Thyroid gland (tissue), 4 donors: ENCODE measurements at regions not wholly inside any gene's neighbourhood (a gene's known extent, or its start where the extent isn't known, plus 50 kb on each side); places are given as distances from the start of the nearest gene placed in this dataset.

Experiments used
- DNase-seq, 2 donors: peaks; one replicate each; pipeline ENCODE4 v3.0.0-alpha.2; 2019
- H3K27ac ChIP-seq, 3 donors: fragments of 200-600 bp; sonication (generic); 1 replicate in 2 of 3; 2 replicates in 1 of 3; pipeline ENCODE4 v1.5.1; 2016 to 2019; ENCODE audit warnings: mild to moderate bottlenecking in 1 of 3, moderate library complexity in 1 of 3
- H3K27me3 ChIP-seq: fragments of 200-600 bp; sonication (generic); one replicate; pipeline ENCODE4 v1.5.1; 2019
- H3K36me3 ChIP-seq, 2 donors: fragments of 200-600 bp; sonication (generic); one replicate each; pipeline ENCODE4 v1.5.1; 2016 to 2019
- H3K4me1 ChIP-seq, 2 donors: fragments of 200-600 bp; sonication (generic); one replicate each; pipeline ENCODE4 v1.5.1; 2017 to 2019
- H3K4me3 ChIP-seq, 3 donors: fragments of 200-600 bp; sonication (generic); replicated peaks in 1 of 3; 1 replicate in 2 of 3; 2 replicates in 1 of 3; pipeline ENCODE4 v1.5.1; 2016; ENCODE audit warnings: mild to moderate bottlenecking in 1 of 3
- H3K9me3 ChIP-seq: fragments of 200-600 bp; sonication (generic); one replicate; pipeline ENCODE4 v1.5.1; 2017
- POLR2A ChIP-seq, 2 donors: fragments of 450-650 bp; IDR thresholded peaks; one replicate each; pipeline ENCODE4 v1.6.1; 2017; ENCODE audit warnings: antibody characterized with exemption in 2 of 2, mild to moderate bottlenecking in 2 of 2, moderate library complexity in 1 of 2
- WGBS, 2 donors: methylation state at CpG; one replicate each; pipeline ENCODE4 v1.1.5; 2017; 5-methylcytosine and 5-hydroxymethylcytosine counted together
- intact Hi-C: fragments of 100-400 bp; cut with DNase I; formaldehyde crosslinking; loops from one replicate; pipeline ENCODE4 v1.15.1; 2023
- TF ChIP-seq, protein P1 (sequence below), 6 experiments: fragments of 200-600 bp in 3 of 6; fragments of 450-650 bp in 3 of 6; sonication (generic) in 3 of 6; IDR thresholded peaks; one replicate each; pipeline ENCODE4 v1.5.1; 2016 to 2019; ENCODE audit warnings: antibody characterized with exemption in 6 of 6, mild to moderate bottlenecking in 2 of 6, inconsistent platforms in 1 of 6, moderate library complexity in 1 of 6

DNA sequence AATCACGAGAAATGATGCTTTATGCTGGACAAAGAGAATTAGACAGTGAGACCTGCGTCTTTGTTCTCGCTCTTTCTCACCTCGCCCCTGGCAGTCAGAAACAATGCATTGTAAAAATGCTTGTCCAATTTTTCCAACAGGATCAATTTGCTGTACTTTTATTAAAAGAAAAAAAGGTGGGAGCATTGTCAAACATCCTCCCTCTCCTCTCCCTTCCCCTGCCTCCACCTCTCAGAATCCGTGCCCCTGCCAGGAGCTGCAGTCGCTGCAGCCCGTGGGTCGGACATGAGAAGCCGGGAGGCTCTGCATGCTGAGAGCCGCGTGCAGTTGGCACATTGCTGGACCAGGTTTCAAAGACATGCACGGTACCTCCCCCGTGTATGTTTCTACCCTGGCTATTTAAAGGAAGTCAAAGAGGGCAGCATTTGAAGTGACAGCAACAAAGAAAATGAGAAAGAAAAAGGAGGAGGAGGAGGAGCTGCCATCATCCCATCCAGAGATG, 161.0 kb upstream of the KAZN start:
- TF ChIP-seq, protein P1, sequence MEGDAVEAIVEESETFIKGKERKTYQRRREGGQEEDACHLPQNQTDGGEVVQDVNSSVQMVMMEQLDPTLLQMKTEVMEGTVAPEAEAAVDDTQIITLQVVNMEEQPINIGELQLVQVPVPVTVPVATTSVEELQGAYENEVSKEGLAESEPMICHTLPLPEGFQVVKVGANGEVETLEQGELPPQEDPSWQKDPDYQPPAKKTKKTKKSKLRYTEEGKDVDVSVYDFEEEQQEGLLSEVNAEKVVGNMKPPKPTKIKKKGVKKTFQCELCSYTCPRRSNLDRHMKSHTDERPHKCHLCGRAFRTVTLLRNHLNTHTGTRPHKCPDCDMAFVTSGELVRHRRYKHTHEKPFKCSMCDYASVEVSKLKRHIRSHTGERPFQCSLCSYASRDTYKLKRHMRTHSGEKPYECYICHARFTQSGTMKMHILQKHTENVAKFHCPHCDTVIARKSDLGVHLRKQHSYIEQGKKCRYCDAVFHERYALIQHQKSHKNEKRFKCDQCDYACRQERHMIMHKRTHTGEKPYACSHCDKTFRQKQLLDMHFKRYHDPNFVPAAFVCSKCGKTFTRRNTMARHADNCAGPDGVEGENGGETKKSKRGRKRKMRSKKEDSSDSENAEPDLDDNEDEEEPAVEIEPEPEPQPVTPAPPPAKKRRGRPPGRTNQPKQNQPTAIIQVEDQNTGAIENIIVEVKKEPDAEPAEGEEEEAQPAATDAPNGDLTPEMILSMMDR (IDR thresholded peaks at IDR 0.05) = no peak
- no peak for TF ChIP-seq POLR2A (IDR thresholded peaks at IDR 0.05)

DNA sequence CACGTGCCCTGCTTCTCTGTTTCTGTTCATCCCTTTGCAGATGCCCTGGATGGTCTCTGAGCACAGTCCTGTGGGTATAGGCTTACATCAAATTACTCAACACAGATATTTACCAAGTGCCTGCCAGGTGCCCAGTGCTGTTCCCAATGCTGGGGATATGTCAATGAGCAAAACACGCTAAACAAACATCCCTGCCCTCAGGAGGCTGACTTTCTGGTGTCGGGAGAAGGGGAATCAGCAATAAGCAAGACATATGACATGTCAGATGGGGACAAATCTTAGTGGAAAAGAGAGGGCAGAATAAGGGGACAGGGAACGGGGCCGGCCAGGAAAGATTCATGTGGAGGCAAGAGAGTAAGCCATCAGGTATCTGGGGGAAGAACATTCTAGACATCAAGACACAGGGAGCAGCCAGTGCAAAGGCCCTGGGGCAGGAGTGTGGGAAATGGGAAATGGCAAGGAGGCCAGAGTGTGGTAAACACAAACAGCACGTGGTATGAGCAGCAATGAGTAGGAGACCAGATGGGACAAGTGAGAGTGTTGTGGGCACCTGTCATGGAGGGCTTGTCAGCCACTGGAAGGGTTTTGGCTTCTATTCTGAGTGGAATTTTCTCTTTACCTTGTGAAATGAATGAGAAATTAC, 160.2 kb upstream of the KAZN start:
- peaks cover 17 to 26% of the 10 kb centered on the region in 2 donors for H3K4me1 ChIP-seq
- intact Hi-C loops = no loop called here
- WGBS, 2 donors = 87 to 90% methylated on average over 6 of the region's 6 CpGs
- no peaks in the 10 kb centered on the region for H3K27me3 ChIP-seq
- DNase-seq = no peak
- TF ChIP-seq POLR2A (IDR thresholded peaks at IDR 0.05) = no peak
- TF ChIP-seq, protein P1 (IDR thresholded peaks at IDR 0.05) = no peak
- no peaks in the 10 kb centered on the region for H3K36me3 ChIP-seq
- H3K4me3 ChIP-seq = no peak overlapping the region
- H3K9me3 ChIP-seq = no peaks in the 10 kb centered on the region
- no peak overlapping the region for H3K27ac ChIP-seq

More for the DNA sequence above, 161.0 kb upstream of the KAZN start:
- Histone ChIP-seq H3K27ac (no peak overlapping the region), H3K27me3 (no peaks in the 10 kb centered on the region), H3K4me3 (no peak overlapping the region), H3K4me1 (peaks cover 17 to 24% of the 10 kb centered on the region in 2 donors), H3K9me3 (no peaks in the 10 kb centered on the region), H3K36me3 (no peaks in the 10 kb centered on the region)
- intact Hi-C loops = no loop called here
- 71 to 78% methylated on average over 13 of the region's 13 CpGs for WGBS, 2 donors
- no peak for DNase-seq

DNA sequence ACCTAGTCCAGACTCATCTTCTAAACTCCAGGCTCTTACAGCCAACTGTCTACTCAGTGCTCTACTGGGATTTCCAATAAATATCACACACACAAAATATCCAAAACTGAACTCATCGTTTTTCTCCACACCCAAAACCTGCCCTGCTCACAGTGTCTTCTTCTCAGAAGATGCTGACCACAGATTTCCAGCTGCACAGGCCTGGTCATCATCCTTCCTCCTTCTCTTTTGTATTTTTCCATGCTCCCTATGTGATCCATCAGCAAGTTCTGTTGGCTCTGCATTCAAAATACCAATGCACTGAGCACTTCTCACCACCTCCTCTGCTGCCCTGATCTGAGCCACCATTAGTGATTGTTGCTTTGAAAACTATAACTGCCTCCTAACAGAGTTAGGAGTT, 159.5 kb upstream of the KAZN start:
- 83 to 84% methylated on average over 1 of the region's 1 CpG for whole genome bisulfite sequencing, 2 donors

DNA sequence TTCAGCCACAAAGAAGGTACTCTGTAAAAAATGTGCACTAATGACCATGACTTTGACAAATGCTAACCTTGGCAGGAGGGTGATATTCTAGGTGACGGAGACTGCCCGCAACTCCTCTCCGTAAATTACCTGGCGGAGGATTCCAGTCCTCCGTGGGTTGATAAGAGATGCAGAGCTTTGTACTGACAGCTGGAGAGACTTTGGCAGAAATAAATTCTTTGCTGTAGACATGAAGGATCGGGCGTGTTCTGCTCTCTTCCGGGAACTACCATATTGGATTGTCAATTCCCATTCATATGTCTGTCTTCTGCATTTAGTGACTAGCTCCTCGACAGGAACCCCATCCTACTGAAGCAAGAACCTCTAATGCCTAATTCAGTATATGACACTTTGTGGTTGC, 158.3 kb upstream of the KAZN start:
- H3K36me3 ChIP-seq = no peaks in the 10 kb centered on the region
- no peaks in the 10 kb centered on the region for H3K9me3 ChIP-seq
- 89 to 98% methylated on average over 9 of the region's 9 CpGs for WGBS, 2 donors
- intact Hi-C loops = no loop called here
- DNase-seq = no peak
- H3K27me3 ChIP-seq = no peaks in the 10 kb centered on the region
- peak overlapping the region in 1 of 3 donors; percentile 72 for H3K27ac ChIP-seq
- H3K4me3 ChIP-seq = no peak overlapping the region
- peaks cover 17 to 26% of the 10 kb centered on the region in 2 donors for H3K4me1 ChIP-seq
- TF ChIP-seq, protein P1 (IDR thresholded peaks at IDR 0.05) = no peak
- TF ChIP-seq POLR2A (IDR thresholded peaks at IDR 0.05) = no peak

More for the DNA sequence above, 159.5 kb upstream of the KAZN start:
- intact Hi-C loops = no loop called here
- no peak for DNase-seq
- Histone ChIP-seq H3K4me1 (peaks cover 17 to 26% of the 10 kb centered on the region in 2 donors), H3K4me3 (no peak overlapping the region), H3K9me3 (no peaks in the 10 kb centered on the region), H3K27me3 (no peaks in the 10 kb centered on the region), H3K36me3 (no peaks in the 10 kb centered on the region), H3K27ac (no peak overlapping the region)
- TF ChIP-seq, protein P1 (IDR thresholded peaks at IDR 0.05) = no peak
- TF ChIP-seq POLR2A (IDR thresholded peaks at IDR 0.05) = no peak

DNA sequence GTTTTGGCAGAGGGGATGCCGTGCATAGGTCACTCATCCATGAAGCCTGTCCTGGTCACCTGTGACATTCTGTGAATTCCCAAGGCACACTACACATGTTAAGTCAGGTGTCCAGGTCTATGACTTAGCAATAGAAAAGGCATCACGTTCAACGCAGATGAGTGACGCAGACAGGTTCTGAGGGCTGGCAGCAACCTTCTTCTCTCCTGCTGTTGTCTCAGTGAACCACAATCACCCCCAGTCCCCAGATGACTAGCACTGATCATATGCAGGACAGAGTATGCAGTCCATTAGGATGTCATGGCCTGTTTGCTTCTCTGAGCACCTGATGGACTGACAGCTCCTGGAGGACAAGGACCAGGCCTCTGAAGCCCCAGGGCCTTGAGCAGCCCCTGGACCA, 157.8 kb upstream of the KAZN start:
- 38 to 81% methylated on average over 3 to 4 of the region's 4 CpGs for WGBS, 2 donors
- TF ChIP-seq POLR2A (IDR thresholded peaks at IDR 0.05) = no peak
- H3K27me3 ChIP-seq = no peaks in the 10 kb centered on the region

More for the DNA sequence above, 157.8 kb upstream of the KAZN start:
- H3K36me3 ChIP-seq = no peaks in the 10 kb centered on the region
- intact Hi-C loops = no loop called here
- peak overlapping the region; percentile 40 to 72 (median 71) for H3K27ac ChIP-seq
- H3K9me3 ChIP-seq = no peaks in the 10 kb centered on the region
- DNase-seq = peak; percentile 31 to 49
- no peak overlapping the region for H3K4me3 ChIP-seq
- peaks cover 17 to 26% of the 10 kb centered on the region in 2 donors for H3K4me1 ChIP-seq
